ENCODE measurements at regions not wholly inside any gene's neighbourhood (a gene's known extent, or its start where the extent isn't known, plus 50 kb on each side); places are given as distances from the start of the nearest gene placed in this dataset.

DNA sequence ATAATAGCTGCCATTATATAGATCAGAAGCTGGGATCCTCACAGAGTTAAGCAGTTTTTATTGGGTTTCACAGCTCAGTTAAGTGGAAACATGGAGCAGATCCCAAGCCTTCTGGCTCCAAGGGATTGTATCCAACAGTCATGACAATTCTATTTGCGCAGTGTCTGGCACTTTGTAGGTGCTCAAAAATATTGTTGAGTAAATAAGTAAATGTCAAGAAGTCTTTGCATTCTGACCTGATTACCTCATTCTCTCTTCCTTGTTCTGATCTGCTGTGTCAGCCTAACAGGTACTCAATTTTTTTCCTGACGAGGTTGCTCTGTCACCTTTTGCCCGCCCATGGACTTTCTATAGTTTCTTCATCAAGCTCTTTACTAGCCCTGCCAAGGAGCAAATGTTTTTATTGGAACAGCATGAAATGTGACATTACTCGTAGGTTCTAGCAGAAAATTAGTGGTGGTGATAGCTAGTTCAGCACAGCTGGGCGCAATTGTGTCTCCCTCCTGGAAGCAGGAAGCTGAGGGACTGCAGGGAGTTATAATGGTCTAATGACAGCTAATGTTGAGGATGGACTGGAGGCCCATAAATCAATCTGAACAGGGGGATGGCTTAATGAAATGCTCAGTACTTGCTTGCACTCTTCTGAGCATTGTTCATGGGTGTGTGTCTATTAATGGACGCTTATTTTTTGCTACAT lies 680.2 kb downstream of the CCSER2 start:
- no peak overlapping the region for H3K27ac ChIP-seq
- TF ChIP-seq, protein P1, sequence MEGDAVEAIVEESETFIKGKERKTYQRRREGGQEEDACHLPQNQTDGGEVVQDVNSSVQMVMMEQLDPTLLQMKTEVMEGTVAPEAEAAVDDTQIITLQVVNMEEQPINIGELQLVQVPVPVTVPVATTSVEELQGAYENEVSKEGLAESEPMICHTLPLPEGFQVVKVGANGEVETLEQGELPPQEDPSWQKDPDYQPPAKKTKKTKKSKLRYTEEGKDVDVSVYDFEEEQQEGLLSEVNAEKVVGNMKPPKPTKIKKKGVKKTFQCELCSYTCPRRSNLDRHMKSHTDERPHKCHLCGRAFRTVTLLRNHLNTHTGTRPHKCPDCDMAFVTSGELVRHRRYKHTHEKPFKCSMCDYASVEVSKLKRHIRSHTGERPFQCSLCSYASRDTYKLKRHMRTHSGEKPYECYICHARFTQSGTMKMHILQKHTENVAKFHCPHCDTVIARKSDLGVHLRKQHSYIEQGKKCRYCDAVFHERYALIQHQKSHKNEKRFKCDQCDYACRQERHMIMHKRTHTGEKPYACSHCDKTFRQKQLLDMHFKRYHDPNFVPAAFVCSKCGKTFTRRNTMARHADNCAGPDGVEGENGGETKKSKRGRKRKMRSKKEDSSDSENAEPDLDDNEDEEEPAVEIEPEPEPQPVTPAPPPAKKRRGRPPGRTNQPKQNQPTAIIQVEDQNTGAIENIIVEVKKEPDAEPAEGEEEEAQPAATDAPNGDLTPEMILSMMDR (conservative IDR thresholded peaks at IDR 0.05; ENCODE audit: low read depth), result no peak
- CTCF ChIA-PET, result interaction anchor here (0.7 kb wide), 1 partner anchor 915 kb away, joined by 3 read pairs; no protein-coding TSS in a partner anchor
- no peak for DNase-seq (ENCODE audit: low spot score)
- POLR2A ChIA-PET (ENCODE audit: low non-redundant PET), result no interaction called here

DNA sequence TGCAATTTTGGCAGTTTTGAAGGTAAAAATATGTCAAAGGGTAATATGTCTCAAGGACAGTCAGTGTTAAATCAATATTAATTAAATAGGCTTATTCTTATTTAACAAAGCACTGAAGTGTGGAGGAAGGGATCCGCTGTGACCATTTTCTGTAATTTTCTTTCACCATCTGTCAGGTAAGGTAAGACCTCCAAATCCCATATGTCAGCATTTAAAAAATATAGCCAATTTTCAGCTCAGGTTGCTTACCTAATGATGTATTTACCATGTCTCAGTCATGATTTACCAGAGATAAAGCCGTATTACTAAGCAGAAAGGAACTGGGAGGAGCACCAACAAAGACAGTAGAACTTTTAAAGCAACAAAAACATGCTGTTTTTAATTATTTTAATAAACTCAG lies 683.9 kb downstream of the CCSER2 start:
- no peak for DNase-seq (ENCODE audit: low spot score)
- no peak overlapping the region for H3K27ac ChIP-seq
- ChIA-PET POLR2A (ENCODE audit: low non-redundant PET) (no interaction called here), CTCF (no interaction called here)
- TF ChIP-seq, protein P1 (conservative IDR thresholded peaks at IDR 0.05; ENCODE audit: low read depth), result no peak

DNA sequence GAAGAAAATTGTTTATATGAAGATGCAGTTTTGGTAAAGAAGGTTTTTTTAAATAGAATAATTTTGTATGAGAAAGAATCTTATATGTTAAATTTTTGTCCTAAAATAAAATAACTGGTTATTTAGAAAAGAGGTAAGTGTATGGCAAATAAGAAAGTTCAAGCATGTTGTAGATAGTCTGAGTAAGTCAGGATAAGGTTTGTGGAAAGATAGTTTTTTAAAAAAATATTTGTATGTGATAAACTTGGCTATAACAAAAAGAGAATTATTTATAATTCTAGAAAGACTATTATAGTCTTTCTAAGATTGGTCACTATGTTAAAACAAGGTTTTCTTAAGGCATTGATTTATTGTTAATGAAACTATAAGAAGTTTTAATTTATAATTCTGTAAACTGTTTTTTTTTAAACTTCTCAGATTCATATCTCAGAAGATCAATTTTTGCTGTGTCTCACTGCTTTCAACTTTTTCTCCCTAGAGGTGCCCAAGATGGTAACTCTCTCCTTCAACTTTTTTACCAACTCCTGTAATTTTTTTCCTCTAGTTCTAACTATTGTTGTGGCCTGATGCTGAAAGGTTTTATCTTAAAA lies 698.6 kb downstream of the CCSER2 start:
- ChIA-PET POLR2A (ENCODE audit: low non-redundant PET) (no interaction called here), CTCF (no interaction called here)

GRCh38 chr10:85032981-85033380 lies 704.6 kb downstream of the CCSER2 start:
- no peak for DNase-seq (ENCODE audit: low spot score)
- ChIA-PET CTCF (no interaction called here), POLR2A (ENCODE audit: low non-redundant PET) (no interaction called here)
- no peak overlapping the region for H3K27ac ChIP-seq
- TF ChIP-seq, protein P1 (conservative IDR thresholded peaks at IDR 0.05; ENCODE audit: low read depth), result no peak

More for the DNA sequence above, 698.6 kb downstream of the CCSER2 start:
- H3K27ac ChIP-seq, result no peak overlapping the region
- TF ChIP-seq, protein P1 (conservative IDR thresholded peaks at IDR 0.05; ENCODE audit: low read depth), result no peak
- DNase-seq (ENCODE audit: low spot score), result no peak

DNA sequence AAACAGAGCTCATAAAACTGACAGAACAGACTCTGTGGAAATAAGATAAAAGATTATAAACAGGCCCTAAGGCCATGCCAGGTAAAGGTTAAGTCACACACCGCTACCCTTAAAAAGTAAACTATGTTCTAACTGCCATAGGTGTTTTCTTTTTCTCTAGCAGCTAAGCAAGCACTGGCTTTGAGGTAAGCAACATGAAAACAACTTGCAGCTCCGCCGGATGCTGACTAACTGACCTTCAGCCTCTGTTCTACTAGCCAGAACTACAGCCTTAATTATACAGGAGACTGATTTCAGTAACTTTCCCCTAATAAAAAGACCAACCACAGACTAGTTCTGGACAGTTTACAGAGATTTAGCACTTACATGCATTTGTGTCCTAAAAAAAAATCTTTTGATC lies 708.3 kb downstream of the CCSER2 start:
- POLR2A ChIA-PET (ENCODE audit: low non-redundant PET), result no interaction called here
- TF ChIP-seq, protein P1 (conservative IDR thresholded peaks at IDR 0.05; ENCODE audit: low read depth), result no peak
- CTCF ChIA-PET, result interaction anchor here (0.7 kb wide), 1 partner anchor 21 kb away, joined by 3 read pairs; no protein-coding TSS in a partner anchor
- H3K27ac ChIP-seq, result no peak overlapping the region
- DNase-seq (ENCODE audit: low spot score), result no peak

- CTCF ChIA-PET, result no interaction called here
- TF ChIP-seq, protein P1 (conservative IDR thresholded peaks at IDR 0.05; ENCODE audit: low read depth), result no peak
- no peak for DNase-seq (ENCODE audit: low spot score)
- POLR2A ChIA-PET (ENCODE audit: low non-redundant PET), result no interaction called here
- no peak overlapping the region for H3K27ac ChIP-seq
Measured at GRCh38 chr10:85039311-85039710, 710.9 kb downstream of the CCSER2 start.
